ENCODE measurements at regions not wholly inside any gene's neighbourhood (a gene's known extent, or its start where the extent isn't known, plus 50 kb on each side); places are given as distances from the start of the nearest gene placed in this dataset.

- WGBS (ENCODE audit: low lambda C conversion rate) = 63% methylated on average over 3 of the region's 3 CpGs
- Histone ChIP-seq H3K4me1 (ENCODE audit: insufficient read depth, low read length) (peaks cover 8% of the 10 kb centered on the region; the same call in 1 of the 2 replicates), H3K9ac (ENCODE audit: insufficient read depth, low read depth, low read length) (no peak overlapping the region), H3K36me3 (replicated peaks in 1 of 2; ENCODE audit: control insufficient read depth in 1 of 2, insufficient read depth in 2 of 2, low read length in 2 of 2) (no peaks in the 10 kb centered on the region), H3K4me3 (replicated peaks in 1 of 3; ENCODE audit: insufficient read depth in 1 of 3, low read depth in 2 of 3, low read length in 3 of 3) (no peak overlapping the region), H4K20me1 (ENCODE audit: insufficient read depth, low read length) (no peaks in the 10 kb centered on the region), H3K4me2 (ENCODE audit: low read depth, low read length) (no peak overlapping the region), H3K27me3 (ENCODE audit: control insufficient read depth in 1 of 2, insufficient read depth in 2 of 2, low read length in 2 of 2) (no peaks in the 10 kb centered on the region; a peak in 1 of 5 replicates), H3K79me2 (ENCODE audit: insufficient read depth, low read length) (no peaks in the 10 kb centered on the region), H2AFZ (ENCODE audit: low read length) (no peak overlapping the region), H3K27ac (ENCODE audit: extremely low read length, insufficient read depth, low read length) (no peak overlapping the region), H3K9me3 (ENCODE audit: low read length) (no peaks in the 10 kb centered on the region)
- POLR2A ChIA-PET = no interaction called here
- CTCF ChIA-PET (ENCODE audit: low intra/inter-chr PET ratio, low total read pairs) = no interaction called here
- DNase-seq (ENCODE audit: low spot score) = no peak
- in situ Hi-C loops (cut with HindIII; ENCODE audit: extremely low pct_ligation_motif_present, low pct_unique_long_range_greater_than_20kb) (no loop called here), intact Hi-C loops (cut with micrococcal nuclease; ENCODE audit: unreplicated experiment) (no loop called here)
- FAIRE-seq = no peak
- BruUV-seq (replicated peaks) = no TSS peak
- no peak for ATAC-seq
- TF ChIP-seq MNT (IDR thresholded peaks at IDR 0.05) = no peak
- TF ChIP-seq ZNF772 (CRISPR knock-in tag; IDR thresholded peaks at IDR 0.05) = no peak
- TF ChIP-seq E2F5 (CRISPR knock-in tag; conservative IDR thresholded peaks at IDR 0.05) = no peak
- TF ChIP-seq ZNF317 (CRISPR knock-in tag; IDR thresholded peaks at IDR 0.05) = no peak
- TF ChIP-seq TRAFD1 (CRISPR knock-in tag; IDR thresholded peaks at IDR 0.05; ENCODE audit: borderline replicate concordance) = no peak
- TF ChIP-seq ATF3 (CRISPR knock-in tag; IDR thresholded peaks at IDR 0.05) = no peak
- TF ChIP-seq GPN1 (CRISPR knock-in tag; IDR thresholded peaks at IDR 0.05; ENCODE audit: borderline replicate concordance) = no peak
- no peak for TF ChIP-seq MYNN (CRISPR knock-in tag; IDR thresholded peaks at IDR 0.05; ENCODE audit: low read depth)
Observed at GRCh38 chr12:13592063-13592942, 389.1 kb downstream of the GRIN2B start.

Measured in HepG2 (cell line).